SKM-1 (cell line): ENCODE measurements at regions not wholly inside any gene's neighbourhood (a gene's known extent, or its start where the extent isn't known, plus 50 kb on each side); places are given as distances from the start of the nearest gene placed in this dataset.
"Not testable (repeated sequence)": the region's sequence is repeated elsewhere in the genome, so short reads cannot be mapped to it uniquely, and the experiment has no call there.

Experiments used
- DNase-seq: peaks from one replicate; lab custom pipeline; 2025; ENCODE audit not compliant: unreplicated experiment; lab: John Stamatoyannopoulos, UW

- no peak for DNase-seq
These were observed 73.9 kb downstream of the RMI1 start for GRCh38 chr9:84054341-84055010.

- DNase-seq: no peak
These were observed 77.1 kb downstream of the RMI1 start for GRCh38 chr9:84057662-84058061.

GRCh38 chr9:84059936-84060335 is 79.3 kb downstream of the RMI1 start:
- no peak for DNase-seq

GRCh38 chr9:84061613-84062193 is 81.1 kb downstream of the RMI1 start:
- no peak for DNase-seq

- no peak for DNase-seq
These were observed 81.9 kb downstream of the RMI1 start for GRCh38 chr9:84062538-84062937.

- no peak for DNase-seq
These were observed 87.2 kb downstream of the RMI1 start for GRCh38 chr9:84067821-84068220.

GRCh38 chr9:84068872-84069271 is 88.3 kb downstream of the RMI1 start:
- DNase-seq: no peak

- DNase-seq: no peak
These were observed 90.0 kb downstream of the RMI1 start for GRCh38 chr9:84070590-84070989.

- no peak for DNase-seq
These were observed 92.1 kb downstream of the RMI1 start for GRCh38 chr9:84072621-84073180.

GRCh38 chr9:84075004-84075403 is 94.4 kb downstream of the RMI1 start:
- DNase-seq: no peak

- no peak for DNase-seq
These were observed 95.8 kb downstream of the RMI1 start for GRCh38 chr9:84076384-84076783.

GRCh38 chr9:84077816-84078215 is 97.2 kb downstream of the RMI1 start:
- not testable (repeated sequence) for DNase-seq

- DNase-seq: no peak
These were observed 99.4 kb downstream of the RMI1 start for GRCh38 chr9:84079994-84080393.

GRCh38 chr9:84101964-84102632 is 121.5 kb downstream of the RMI1 start:
- DNase-seq: no peak

GRCh38 chr9:84103651-84104377 is 123.2 kb downstream of the RMI1 start:
- no peak for DNase-seq

- no peak for DNase-seq
These were observed 126.5 kb downstream of the RMI1 start for GRCh38 chr9:84107081-84107480.

GRCh38 chr9:84107995-84108394 is 127.4 kb downstream of the RMI1 start:
- no peak for DNase-seq

- no peak for DNase-seq
These were observed 131.1 kb downstream of the RMI1 start for GRCh38 chr9:84111726-84112125.

- DNase-seq: no peak
These were observed 141.5 kb downstream of the RMI1 start for GRCh38 chr9:84121991-84122523.

- DNase-seq: no peak
These were observed 142.0 kb downstream of the RMI1 start for GRCh38 chr9:84122572-84122971.
